ENCODE measurements at regions not wholly inside any gene's neighbourhood (a gene's known extent, or its start where the extent isn't known, plus 50 kb on each side); places are given as distances from the start of the nearest gene placed in this dataset.
A peak's percentile ranks its signal among the peaks of the same experiment; 100 is the strongest.

GRCh38 chr6:105873799-105874198 lies 212.3 kb upstream of the PRDM1 start:
- DNase-seq (ENCODE audit: low read depth in 1 of 2, low spot score in 1 of 2): no peak
- FAIRE-seq: no peak
- Histone ChIP-seq H3K4me3 (no peak overlapping the region), H3K4me2 (peak overlapping the region; percentile 43; the same call in 1 of the 3 replicates), H3K4me1 (peaks cover 11% of the 10 kb centered on the region; the same call in 2 of the 3 replicates), H3K9me3 (no peaks in the 10 kb centered on the region), H3K27ac (no peak overlapping the region)
- ChIA-PET CTCF (no interaction called here), POLR2A (no interaction called here)
- WGBS (ENCODE audit: missing lambda C conversion rate): 49% methylated on average over 3 of the region's 3 CpGs
- no peak for ATAC-seq
- TF ChIP-seq CEBPB (IDR thresholded peaks at IDR 0.05): no peak
- TF ChIP-seq JUN (IDR thresholded peaks at IDR 0.05): no peak
- TF ChIP-seq EHMT2 (IDR thresholded peaks at IDR 0.05; ENCODE audit: low read depth): no peak
- no peak for TF ChIP-seq EHF (CRISPR knock-in tag; IDR thresholded peaks at IDR 0.05)
- no peak for TF ChIP-seq ZNF302 (CRISPR knock-in tag; IDR thresholded peaks at IDR 0.05)
- TF ChIP-seq ESRRA (IDR thresholded peaks at IDR 0.05; ENCODE audit: borderline replicate concordance, low read length): no peak
- TF ChIP-seq JUNB (IDR thresholded peaks at IDR 0.05): no peak
- no peak for TF ChIP-seq CBX2 (IDR thresholded peaks at IDR 0.05; ENCODE audit: borderline replicate concordance, low read depth)
- TF ChIP-seq NR3C1 (IDR thresholded peaks at IDR 0.05): no peak
- TF ChIP-seq RARB (CRISPR knock-in tag; IDR thresholded peaks at IDR 0.05): no peak

DNA sequence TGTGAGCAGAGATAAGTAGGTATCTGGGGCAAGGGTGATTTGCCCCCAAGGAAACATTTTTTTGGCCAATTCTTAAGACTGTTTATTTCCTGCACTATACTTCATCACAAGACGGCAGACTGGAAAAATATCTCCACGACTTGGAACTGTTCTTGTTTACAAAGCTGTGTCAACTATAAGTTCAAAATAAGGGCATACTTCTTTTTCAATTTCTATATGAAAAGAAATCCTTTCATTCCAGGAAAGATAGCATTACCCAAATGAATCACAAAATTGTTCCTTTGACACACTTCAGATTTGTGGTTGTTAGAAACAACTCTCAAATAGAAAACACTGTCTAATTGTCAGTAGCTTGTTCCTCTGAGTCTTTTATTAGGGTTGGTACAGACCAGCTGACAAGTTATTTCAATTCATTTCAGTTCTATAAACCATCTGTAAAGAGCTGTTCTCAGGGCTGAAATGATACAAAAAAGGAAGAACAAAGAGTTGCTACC lies 212.9 kb upstream of the PRDM1 start:
- peak overlapping the region; percentile 43 for H3K4me2 ChIP-seq
- peaks cover 11% of the 10 kb centered on the region; the same call in 2 of the 3 replicates for H3K4me1 ChIP-seq
- WGBS (ENCODE audit: missing lambda C conversion rate): 4% methylated on average over 2 of the region's 2 CpGs
- peak overlapping the region in 1 of 2 experiments; percentile 33; a peak in 1 of 6 replicates for H3K27ac ChIP-seq
- TF ChIP-seq JUNB (IDR thresholded peaks at IDR 0.05) (no peak), RCOR1 (IDR thresholded peaks at IDR 0.05; ENCODE audit: low read depth, low read length) (no peak), HMGXB4 (CRISPR knock-in tag; IDR thresholded peaks at IDR 0.05; ENCODE audit: borderline replicate concordance) (no peak), ESRRA (IDR thresholded peaks at IDR 0.05; ENCODE audit: borderline replicate concordance, low read length) (no peak), USF2 (IDR thresholded peaks at IDR 0.05) (no peak), POLR2AphosphoS2 (conservative IDR thresholded peaks at IDR 0.05; ENCODE audit: low read length) (no peak), CBX2 (IDR thresholded peaks at IDR 0.05; ENCODE audit: borderline replicate concordance, low read depth) (no peak), RAD21 (conservative IDR thresholded peaks at IDR 0.05 in 1 of 2, IDR thresholded peaks at IDR 0.05 in 1 of 2) (no peak), FOXS1 (CRISPR knock-in tag; IDR thresholded peaks at IDR 0.05) (no peak), RARB (CRISPR knock-in tag; IDR thresholded peaks at IDR 0.05) (no peak)
- ChIA-PET POLR2A (no interaction called here), CTCF (interaction anchor here (1.2 kb wide), 1 partner anchor 38 kb away, joined by 4 read pairs; no protein-coding TSS in a partner anchor)
- peak in 1 of 2 experiments; percentile 20 for DNase-seq (ENCODE audit: low read depth in 1 of 2, low spot score in 1 of 2)
- no peak for ATAC-seq
- no peak for FAIRE-seq
- no peak overlapping the region for H3K4me3 ChIP-seq
- H3K9me3 ChIP-seq: no peaks in the 10 kb centered on the region

GRCh38 chr6:105872249-105872648 lies 213.9 kb upstream of the PRDM1 start:
- Histone ChIP-seq H3K9me3 (no peaks in the 10 kb centered on the region), H3K4me3 (no peak overlapping the region), H3K27ac (no peak overlapping the region; a peak in 1 of 6 replicates), H3K4me2 (peak overlapping the region; percentile 43; the same call in 1 of the 3 replicates), H3K4me1 (peaks cover 11% of the 10 kb centered on the region; the same call in 2 of the 3 replicates)
- POLR2A ChIA-PET: no interaction called here
- FAIRE-seq (no peak), DNase-seq (ENCODE audit: low read depth in 1 of 2, low spot score in 1 of 2) (peak in 1 of 2 experiments; percentile 22), ATAC-seq (no peak)
- CTCF ChIA-PET: interaction anchor here (1.2 kb wide), 1 partner anchor 37 kb away, joined by 4 read pairs; no protein-coding TSS in a partner anchor
- 66% methylated on average over 4 of the region's 4 CpGs for WGBS (ENCODE audit: missing lambda C conversion rate)
- TF ChIP-seq, protein P1, sequence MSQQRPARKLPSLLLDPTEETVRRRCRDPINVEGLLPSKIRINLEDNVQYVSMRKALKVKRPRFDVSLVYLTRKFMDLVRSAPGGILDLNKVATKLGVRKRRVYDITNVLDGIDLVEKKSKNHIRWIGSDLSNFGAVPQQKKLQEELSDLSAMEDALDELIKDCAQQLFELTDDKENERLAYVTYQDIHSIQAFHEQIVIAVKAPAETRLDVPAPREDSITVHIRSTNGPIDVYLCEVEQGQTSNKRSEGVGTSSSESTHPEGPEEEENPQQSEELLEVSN (IDR thresholded peaks at IDR 0.05; ENCODE audit: borderline replicate concordance, low read depth): no peak
- TF ChIP-seq CHD2 (IDR thresholded peaks at IDR 0.05; ENCODE audit: low read length, partially characterized antibody) (no peak), CHD4 (IDR thresholded peaks at IDR 0.05; ENCODE audit: borderline replicate concordance) (no peak), BHLHE40 (IDR thresholded peaks at IDR 0.05; ENCODE audit: low read depth, low read length) (no peak), NR3C1 (IDR thresholded peaks at IDR 0.05) (no peak), FOSL2 (IDR thresholded peaks at IDR 0.05) (no peak), FOSL2 (CRISPR knock-in tag; IDR thresholded peaks at IDR 0.05) (no peak), JUNB (IDR thresholded peaks at IDR 0.05) (no peak), KDM5A (IDR thresholded peaks at IDR 0.05) (no peak), ESRRA (IDR thresholded peaks at IDR 0.05; ENCODE audit: borderline replicate concordance, low read length) (no peak), ZFP36 (IDR thresholded peaks at IDR 0.05; ENCODE audit: borderline replicate concordance, partially characterized antibody) (no peak), GATA3 (IDR thresholded peaks at IDR 0.05; ENCODE audit: borderline replicate concordance) (no peak)
- TF ChIP-seq, protein P2, sequence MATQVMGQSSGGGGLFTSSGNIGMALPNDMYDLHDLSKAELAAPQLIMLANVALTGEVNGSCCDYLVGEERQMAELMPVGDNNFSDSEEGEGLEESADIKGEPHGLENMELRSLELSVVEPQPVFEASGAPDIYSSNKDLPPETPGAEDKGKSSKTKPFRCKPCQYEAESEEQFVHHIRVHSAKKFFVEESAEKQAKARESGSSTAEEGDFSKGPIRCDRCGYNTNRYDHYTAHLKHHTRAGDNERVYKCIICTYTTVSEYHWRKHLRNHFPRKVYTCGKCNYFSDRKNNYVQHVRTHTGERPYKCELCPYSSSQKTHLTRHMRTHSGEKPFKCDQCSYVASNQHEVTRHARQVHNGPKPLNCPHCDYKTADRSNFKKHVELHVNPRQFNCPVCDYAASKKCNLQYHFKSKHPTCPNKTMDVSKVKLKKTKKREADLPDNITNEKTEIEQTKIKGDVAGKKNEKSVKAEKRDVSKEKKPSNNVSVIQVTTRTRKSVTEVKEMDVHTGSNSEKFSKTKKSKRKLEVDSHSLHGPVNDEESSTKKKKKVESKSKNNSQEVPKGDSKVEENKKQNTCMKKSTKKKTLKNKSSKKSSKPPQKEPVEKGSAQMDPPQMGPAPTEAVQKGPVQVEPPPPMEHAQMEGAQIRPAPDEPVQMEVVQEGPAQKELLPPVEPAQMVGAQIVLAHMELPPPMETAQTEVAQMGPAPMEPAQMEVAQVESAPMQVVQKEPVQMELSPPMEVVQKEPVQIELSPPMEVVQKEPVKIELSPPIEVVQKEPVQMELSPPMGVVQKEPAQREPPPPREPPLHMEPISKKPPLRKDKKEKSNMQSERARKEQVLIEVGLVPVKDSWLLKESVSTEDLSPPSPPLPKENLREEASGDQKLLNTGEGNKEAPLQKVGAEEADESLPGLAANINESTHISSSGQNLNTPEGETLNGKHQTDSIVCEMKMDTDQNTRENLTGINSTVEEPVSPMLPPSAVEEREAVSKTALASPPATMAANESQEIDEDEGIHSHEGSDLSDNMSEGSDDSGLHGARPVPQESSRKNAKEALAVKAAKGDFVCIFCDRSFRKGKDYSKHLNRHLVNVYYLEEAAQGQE (IDR thresholded peaks at IDR 0.05): no peak
